Neural cell (in vitro differentiated cells): ENCODE measurements at regions not wholly inside any gene's neighbourhood (a gene's known extent, or its start where the extent isn't known, plus 50 kb on each side); places are given as distances from the start of the nearest gene placed in this dataset.

Experiments used
- EP300 ChIP-seq: fragments of 450-650 bp; conservative IDR thresholded peaks from 2 replicates; pipeline ENCODE4 v1.6.1; 2014; ENCODE audit warnings: antibody characterized with exemption, mild to moderate bottlenecking, moderate library complexity; ENCODE audit not compliant: poor library complexity, severe bottlenecking
- EZH2 ChIP-seq: fragments of 200-600, 300-800 bp; shearing (Covaris generic), sonication (generic); IDR thresholded peaks from 2 replicates; pipeline ENCODE4 v1.6.1; 2014; ENCODE audit warnings: antibody characterized with exemption, low read length, borderline replicate concordance, mild to moderate bottlenecking; ENCODE audit not compliant: insufficient read depth, poor library complexity, severe bottlenecking
- RAD21 ChIP-seq: fragments of 450-650 bp; conservative IDR thresholded peaks from 2 replicates; pipeline ENCODE4 v1.6.1; 2014; ENCODE audit warnings: antibody characterized with exemption, mild to moderate bottlenecking, moderate library complexity
- TAF1 ChIP-seq: IDR thresholded peaks from 2 replicates; pipeline ENCODE4 v1.6.1; 2012; ENCODE audit warnings: low read depth
- TF ChIP-seq, protein P1 (sequence below): fragments of 450-650 bp; IDR thresholded peaks from 2 replicates; pipeline ENCODE4 v1.5.1; 2014; ENCODE audit warnings: antibody characterized with exemption, mild to moderate bottlenecking, moderate library complexity; ENCODE audit not compliant: poor library complexity, severe bottlenecking

DNA sequence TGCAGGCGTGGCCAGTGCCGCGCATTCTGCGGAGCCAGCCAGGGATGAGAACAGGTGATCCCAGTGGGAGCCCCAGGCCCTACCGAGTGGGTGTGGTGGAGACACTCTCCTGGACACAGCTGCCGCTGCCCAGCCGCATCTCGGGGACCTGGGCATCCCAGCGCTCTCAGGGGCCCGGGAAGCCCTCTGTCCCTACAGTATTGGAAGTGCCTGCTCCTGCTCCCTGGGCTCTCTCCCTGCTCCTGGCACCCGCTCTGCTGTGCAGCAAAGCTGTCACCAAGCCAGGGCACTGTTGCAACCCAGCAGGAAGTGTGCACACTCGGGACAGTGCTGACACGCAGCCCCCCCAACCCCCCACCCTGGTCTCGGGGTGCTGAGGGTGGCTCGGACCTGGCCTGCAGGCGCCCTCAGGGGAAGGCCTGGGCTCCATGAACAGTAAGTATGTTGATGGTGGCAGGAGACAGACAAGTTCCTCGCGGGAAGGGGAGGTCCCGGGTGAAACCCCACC is 1177.4 kb upstream of the GBE1 start:
- TF ChIP-seq, protein P1, sequence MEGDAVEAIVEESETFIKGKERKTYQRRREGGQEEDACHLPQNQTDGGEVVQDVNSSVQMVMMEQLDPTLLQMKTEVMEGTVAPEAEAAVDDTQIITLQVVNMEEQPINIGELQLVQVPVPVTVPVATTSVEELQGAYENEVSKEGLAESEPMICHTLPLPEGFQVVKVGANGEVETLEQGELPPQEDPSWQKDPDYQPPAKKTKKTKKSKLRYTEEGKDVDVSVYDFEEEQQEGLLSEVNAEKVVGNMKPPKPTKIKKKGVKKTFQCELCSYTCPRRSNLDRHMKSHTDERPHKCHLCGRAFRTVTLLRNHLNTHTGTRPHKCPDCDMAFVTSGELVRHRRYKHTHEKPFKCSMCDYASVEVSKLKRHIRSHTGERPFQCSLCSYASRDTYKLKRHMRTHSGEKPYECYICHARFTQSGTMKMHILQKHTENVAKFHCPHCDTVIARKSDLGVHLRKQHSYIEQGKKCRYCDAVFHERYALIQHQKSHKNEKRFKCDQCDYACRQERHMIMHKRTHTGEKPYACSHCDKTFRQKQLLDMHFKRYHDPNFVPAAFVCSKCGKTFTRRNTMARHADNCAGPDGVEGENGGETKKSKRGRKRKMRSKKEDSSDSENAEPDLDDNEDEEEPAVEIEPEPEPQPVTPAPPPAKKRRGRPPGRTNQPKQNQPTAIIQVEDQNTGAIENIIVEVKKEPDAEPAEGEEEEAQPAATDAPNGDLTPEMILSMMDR = no peak
- TF ChIP-seq RAD21 = no peak
- TF ChIP-seq TAF1 = no peak
- no peak for TF ChIP-seq EZH2
- TF ChIP-seq EP300 = no peak
